AG08396 (cell line): ENCODE measurements at regions not wholly inside any gene's neighbourhood (a gene's known extent, or its start where the extent isn't known, plus 50 kb on each side); places are given as distances from the start of the nearest gene placed in this dataset.
"Not testable (repeated sequence)": the region's sequence is repeated elsewhere in the genome, so short reads cannot be mapped to it uniquely, and the experiment has no call there.

ENCODE experiments used
- DNase-seq: peaks from one replicate; pipeline ENCODE4 v3.0.0; 2012; ENCODE audit warnings: low spot score, mixed read lengths

GRCh38 chr12:114858388-114859146, 174.6 kb upstream of the TBX3 start:
- DNase-seq: no peak

- no peak for DNase-seq
Observed at GRCh38 chr12:114855678-114856077, 171.7 kb upstream of the TBX3 start.

DNA sequence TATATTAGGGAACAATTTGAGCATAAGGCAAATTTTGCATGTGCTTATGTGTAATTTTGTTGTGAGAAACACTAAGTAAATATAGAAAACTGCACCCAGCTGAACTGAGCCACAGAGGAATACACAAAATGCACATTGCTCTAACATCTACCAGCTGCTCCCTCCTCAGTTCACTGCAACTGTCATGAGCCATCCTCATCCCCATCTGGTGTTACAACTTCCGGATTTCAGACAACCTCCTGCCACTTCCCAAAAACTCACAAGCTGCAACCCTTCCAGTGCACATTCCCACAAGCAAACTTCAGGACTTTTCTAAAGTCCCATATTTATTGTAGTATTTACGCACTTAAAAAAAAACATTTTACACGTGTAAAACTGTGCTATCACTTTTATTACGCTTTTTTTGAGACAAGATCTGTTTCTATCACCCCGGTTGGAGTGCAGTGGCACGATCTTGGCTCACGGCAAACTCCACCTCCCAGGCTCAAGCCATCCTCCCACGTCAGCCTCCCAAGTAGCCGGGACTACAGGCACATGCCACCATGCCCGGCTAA, 169.1 kb upstream of the TBX3 start:
- no peak for DNase-seq

GRCh38 chr12:114851981-114852380, 168.0 kb upstream of the TBX3 start:
- no peak for DNase-seq

GRCh38 chr12:114850661-114851275, 166.8 kb upstream of the TBX3 start:
- no peak for DNase-seq

DNA sequence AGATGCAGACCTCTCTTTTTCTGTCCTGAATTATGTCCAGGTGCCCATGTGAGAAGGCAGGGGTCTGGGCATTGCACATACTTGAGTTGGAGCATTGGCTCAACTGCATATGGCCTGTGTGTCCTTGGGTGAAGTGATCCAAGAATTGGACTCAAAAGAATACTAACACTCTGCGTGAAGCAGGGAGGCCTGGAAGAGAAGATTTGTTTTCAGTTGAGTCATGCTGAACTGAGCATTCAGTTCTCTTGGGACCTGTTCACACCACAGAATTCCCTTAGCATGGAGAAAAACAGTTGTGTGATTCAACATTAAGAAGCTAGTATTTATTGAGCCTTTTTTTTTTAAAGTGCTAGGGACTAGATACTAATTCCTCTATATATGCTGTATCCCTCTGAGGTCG, 164.7 kb upstream of the TBX3 start:
- peak; percentile 64 for DNase-seq

- no peak for DNase-seq
Observed at GRCh38 chr12:114847441-114848035, 163.6 kb upstream of the TBX3 start.

DNA sequence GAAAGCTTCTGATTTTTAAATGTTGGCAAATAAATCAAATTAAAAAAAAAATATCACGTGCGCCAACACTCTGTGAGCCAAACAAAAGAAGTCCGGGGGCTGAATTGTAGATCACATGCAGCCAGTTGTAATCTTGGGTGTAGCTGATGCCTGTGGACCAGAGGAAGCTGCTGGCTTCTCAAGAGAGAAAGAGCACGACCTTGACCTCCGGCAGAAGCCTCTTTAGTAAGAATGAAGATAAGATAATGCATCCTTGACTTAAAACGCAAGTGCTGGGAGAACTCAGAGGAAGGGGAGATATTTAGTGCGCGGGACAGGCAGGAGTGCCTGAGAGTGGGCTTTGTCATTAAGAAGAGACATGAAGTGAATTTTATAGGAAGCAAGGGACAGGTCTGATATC, 162.8 kb upstream of the TBX3 start:
- no peak for DNase-seq

GRCh38 chr12:114841557-114842251, 157.7 kb upstream of the TBX3 start:
- no peak for DNase-seq

DNA sequence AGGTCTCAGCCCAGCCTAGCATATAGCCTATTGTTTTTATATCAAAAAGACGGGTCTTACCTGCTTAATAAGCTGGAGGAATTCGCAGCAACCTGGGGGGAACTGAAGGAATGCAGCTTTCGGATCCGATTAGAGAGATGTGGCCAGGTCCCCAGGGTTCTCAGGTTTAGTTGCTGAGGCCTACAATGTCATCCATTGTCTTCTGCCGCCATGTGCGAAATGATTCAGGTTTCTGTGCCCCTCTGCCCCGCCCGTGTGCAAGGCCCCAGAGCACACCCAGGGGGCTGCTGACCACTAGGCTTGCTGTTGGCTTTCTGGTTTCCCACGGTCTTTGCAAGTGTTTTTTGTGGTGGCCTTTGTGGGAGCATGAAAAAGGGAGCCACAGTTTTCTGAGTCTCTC, 154.5 kb upstream of the TBX3 start:
- DNase-seq: no peak

DNA sequence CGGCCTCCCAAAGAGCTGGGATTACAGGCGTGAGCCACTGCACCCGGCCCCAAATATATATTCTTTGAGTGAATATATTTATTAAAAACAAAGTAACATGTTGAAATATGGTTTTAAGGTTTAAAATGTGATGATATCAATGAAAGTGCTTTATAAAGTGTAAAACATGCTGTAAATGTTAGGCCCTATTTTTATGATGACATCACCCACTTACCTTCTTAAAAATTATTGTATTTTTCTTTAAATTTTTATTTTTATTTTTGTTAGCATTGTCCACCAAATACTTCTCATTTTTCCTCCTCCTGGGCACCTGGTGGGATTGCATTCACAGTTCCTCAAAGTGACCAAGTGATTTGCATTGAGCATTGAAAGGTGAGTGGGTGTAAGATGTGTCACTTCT, 152.6 kb upstream of the TBX3 start:
- DNase-seq: no peak

DNA sequence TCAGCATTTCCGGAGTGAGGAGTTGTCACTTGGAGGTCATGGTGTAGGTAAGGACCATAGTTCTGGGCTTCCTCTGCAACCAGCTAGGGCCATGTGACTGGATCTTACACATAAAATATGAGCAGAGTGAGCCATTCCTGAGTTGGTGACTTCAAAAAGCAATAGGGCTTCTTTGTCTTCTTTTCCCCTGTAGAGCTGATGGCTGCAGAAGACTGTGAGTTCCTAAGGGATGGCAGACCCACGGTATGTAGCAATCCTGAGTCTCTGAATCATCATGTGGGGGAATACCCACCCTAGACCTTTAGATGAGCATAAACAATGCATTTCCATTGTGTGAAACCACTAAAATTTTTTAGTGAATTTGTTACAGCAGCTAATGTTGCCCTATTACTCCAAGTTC, 151.1 kb upstream of the TBX3 start:
- peak; percentile 54 for DNase-seq

DNA sequence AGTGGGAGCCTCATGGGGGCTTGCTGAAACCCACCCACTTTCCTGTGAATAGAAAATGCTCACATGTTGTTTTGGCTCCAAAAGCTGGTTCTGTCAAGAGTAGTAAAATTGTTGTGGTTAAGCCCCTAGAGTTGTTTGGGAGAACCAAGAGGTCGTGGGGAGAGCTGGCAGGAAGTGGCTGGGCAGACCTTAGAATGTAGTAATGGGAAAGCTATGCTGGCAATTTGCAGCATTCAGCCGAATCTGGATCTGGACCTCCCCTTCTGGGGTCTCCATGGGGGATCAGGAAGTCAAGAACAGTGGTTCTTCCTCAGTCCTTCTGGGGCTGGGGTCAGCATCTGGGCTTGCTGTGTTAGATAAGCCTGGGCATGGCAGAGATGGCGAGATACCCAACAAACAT, 150.6 kb upstream of the TBX3 start:
- peak; percentile 54 for DNase-seq

DNA sequence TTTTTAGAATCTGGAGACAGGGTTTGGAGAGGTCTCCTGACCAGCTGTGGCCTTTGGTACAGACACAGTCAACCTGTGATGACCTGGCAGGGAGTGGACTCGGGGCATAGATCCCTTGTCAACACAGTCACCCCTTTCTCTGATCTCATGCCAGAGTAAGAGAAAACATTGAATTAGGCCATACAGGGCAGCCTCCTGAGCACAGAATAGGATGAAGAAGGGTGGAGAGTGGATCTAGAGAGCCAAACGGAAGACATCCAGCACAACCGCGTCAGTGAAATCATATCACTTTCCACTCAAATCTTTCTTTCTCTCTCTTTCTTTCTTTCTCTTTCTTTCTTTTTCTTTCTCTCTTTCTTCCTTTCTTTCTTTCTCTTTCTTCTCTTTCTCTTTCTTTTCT, 145.9 kb upstream of the TBX3 start:
- DNase-seq: no peak

- DNase-seq: not testable (repeated sequence)
Observed at GRCh38 chr12:114829244-114829643, 145.3 kb upstream of the TBX3 start.

GRCh38 chr12:114827461-114827860, 143.5 kb upstream of the TBX3 start:
- no peak for DNase-seq

DNA sequence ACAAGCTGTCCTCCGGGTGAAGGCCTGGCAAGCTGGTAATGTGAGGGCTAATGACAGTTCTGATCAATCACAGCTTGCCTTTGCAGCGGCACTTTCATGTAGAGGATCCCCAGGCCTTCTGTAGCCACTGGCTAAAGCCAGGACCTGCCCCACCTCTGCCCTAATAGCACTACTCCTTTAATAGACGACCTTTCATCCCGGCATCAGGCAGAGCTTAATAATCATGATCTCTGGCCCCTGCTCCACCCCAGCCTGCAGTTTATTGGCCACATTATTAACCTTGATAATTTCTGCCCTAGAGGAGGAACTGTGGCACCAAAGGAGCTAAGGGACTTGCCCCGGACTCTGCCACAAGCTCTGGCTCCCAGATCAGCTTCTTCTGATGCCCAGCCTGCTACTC, 142.3 kb upstream of the TBX3 start:
- no peak for DNase-seq

DNA sequence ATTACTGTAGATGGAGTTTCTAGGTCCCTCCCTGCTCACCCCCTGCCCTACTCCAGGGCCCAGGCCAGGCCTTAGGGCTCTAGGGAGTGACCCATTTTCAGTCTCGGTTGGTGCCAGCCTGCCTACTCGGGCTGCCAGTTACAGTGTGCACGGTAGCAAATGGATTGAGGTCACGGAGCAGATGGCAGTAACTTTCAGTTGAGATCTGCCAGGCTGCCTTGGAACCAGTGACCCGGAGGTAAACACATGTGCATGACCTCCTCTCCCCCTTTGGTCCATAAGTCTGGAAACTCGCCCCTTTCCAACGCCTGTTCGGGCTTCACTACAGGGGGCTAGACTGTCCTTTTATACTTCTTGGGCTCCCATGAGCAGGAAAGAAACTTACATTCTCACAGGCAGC, 139.7 kb upstream of the TBX3 start:
- DNase-seq: no peak

DNA sequence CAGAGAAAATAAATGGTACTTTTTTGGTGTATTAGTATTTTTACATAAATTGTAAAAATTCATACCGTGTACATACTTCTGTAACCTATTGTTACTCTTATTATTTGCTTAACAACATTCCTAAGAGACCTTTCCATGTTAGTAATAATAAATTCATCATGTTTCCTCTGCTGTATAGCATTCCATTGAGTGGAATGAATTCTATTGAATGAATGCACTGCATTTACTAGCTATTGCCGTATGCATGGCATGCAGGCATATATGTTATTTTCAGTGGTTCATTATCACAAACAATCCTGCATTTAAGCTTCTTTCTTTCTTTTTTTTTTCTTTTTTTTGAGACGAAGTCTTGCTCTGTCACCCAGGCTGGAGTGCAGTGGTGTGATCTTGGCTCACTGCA, 137.6 kb upstream of the TBX3 start:
- DNase-seq: no peak

DNA sequence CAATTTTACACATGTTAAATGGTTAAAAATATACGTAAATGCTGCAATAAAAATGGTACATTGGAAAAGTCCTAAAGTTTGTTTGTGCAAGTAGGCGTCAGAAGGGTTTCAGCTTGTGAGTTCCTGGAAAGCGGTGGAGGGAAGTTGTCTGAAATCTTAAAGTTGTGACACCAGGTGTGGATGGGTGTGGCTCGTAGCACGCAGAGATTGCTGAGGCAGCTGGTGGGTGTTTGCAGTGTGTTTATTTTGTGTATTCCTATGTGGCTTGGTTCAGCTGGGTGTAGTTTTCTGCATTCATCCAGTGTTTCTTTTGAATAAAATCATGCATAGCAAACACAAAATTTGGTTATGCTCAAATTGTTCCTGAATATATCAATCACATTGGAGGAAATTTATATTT, 136.8 kb upstream of the TBX3 start:
- DNase-seq: no peak

- no peak for DNase-seq
Observed at GRCh38 chr12:114817571-114818425, 133.8 kb upstream of the TBX3 start.
